22Rv1 (cell line): ENCODE measurements at regions not wholly inside any gene's neighbourhood (a gene's known extent, or its start where the extent isn't known, plus 50 kb on each side); places are given as distances from the start of the nearest gene placed in this dataset.

Source experiments
- CTCF ChIP-seq: fragments of 450-650 bp; IDR thresholded peaks from 2 replicates; pipeline ENCODE4 v1.5.1; 2017; ENCODE audit warnings: mild to moderate bottlenecking
- ZFX ChIP-seq: fragments of 450-650 bp; IDR thresholded peaks from 2 replicates; pipeline ENCODE4 v1.6.1; 2017; ENCODE audit warnings: antibody characterized with exemption, borderline replicate concordance

GRCh38 chrX:47748576-47748975 lies 88.1 kb upstream of the ZNF81 start:
- TF ChIP-seq ZFX (no peak), CTCF (no peak)
